AG09309 (cell line): ENCODE measurements at regions not wholly inside any gene's neighbourhood (a gene's known extent, or its start where the extent isn't known, plus 50 kb on each side); places are given as distances from the start of the nearest gene placed in this dataset.

Source experiments
- DNase-seq: peaks from one replicate; pipeline ENCODE4 v3.0.0-alpha.2; 2010; ENCODE audit warnings: low read depth
- H3K4me3 ChIP-seq: 2 replicates; pipeline ENCODE4 v1.5.1; 2011; ENCODE audit warnings: mild to moderate bottlenecking, low read depth, low read length, moderate library complexity; ENCODE audit not compliant: control insufficient read depth
- CTCF ChIP-seq: IDR thresholded peaks from 2 replicates; pipeline ENCODE4 v1.5.1; 2011; ENCODE audit warnings: mild to moderate bottlenecking, low read depth, low read length, inconsistent platforms; ENCODE audit not compliant: insufficient read depth, control insufficient read depth; ENCODE audit errors: missing control alignments

GRCh38 chr4:28916585-28916984 is 1803.6 kb upstream of the PCDH7 start:
- no peak for DNase-seq
- H3K4me3 ChIP-seq, result no peak overlapping the region
- no peak for TF ChIP-seq CTCF

- no peak for TF ChIP-seq CTCF
- no peak overlapping the region for H3K4me3 ChIP-seq
- DNase-seq, result no peak
Observed at GRCh38 chr4:28918871-28919270, 1801.3 kb upstream of the PCDH7 start.

GRCh38 chr4:28921886-28922285 is 1798.3 kb upstream of the PCDH7 start:
- no peak for TF ChIP-seq CTCF
- no peak for DNase-seq

GRCh38 chr4:28926156-28926555 is 1794.0 kb upstream of the PCDH7 start:
- no peak for TF ChIP-seq CTCF
- no peak overlapping the region for H3K4me3 ChIP-seq
- no peak for DNase-seq

More at GRCh38 chr4:28921886-28922285, 1798.3 kb upstream of the PCDH7 start:
- H3K4me3 ChIP-seq, result no peak overlapping the region

GRCh38 chr4:28942631-28943030 is 1777.5 kb upstream of the PCDH7 start:
- no peak for TF ChIP-seq CTCF
- no peak for DNase-seq
- no peak overlapping the region for H3K4me3 ChIP-seq

- no peak for TF ChIP-seq CTCF
- no peak for DNase-seq
- H3K4me3 ChIP-seq, result no peak overlapping the region
Observed at GRCh38 chr4:28947374-28947773, 1772.8 kb upstream of the PCDH7 start.

GRCh38 chr4:28948501-28948900 is 1771.7 kb upstream of the PCDH7 start:
- no peak for DNase-seq
- no peak overlapping the region for H3K4me3 ChIP-seq
- TF ChIP-seq CTCF, result no peak
